ENCODE measurements at regions not wholly inside any gene's neighbourhood (a gene's known extent, or its start where the extent isn't known, plus 50 kb on each side); places are given as distances from the start of the nearest gene placed in this dataset.
"Not testable (repeated sequence)": the region's sequence is repeated elsewhere in the genome, so short reads cannot be mapped to it uniquely, and the experiment has no call there.

DNA sequence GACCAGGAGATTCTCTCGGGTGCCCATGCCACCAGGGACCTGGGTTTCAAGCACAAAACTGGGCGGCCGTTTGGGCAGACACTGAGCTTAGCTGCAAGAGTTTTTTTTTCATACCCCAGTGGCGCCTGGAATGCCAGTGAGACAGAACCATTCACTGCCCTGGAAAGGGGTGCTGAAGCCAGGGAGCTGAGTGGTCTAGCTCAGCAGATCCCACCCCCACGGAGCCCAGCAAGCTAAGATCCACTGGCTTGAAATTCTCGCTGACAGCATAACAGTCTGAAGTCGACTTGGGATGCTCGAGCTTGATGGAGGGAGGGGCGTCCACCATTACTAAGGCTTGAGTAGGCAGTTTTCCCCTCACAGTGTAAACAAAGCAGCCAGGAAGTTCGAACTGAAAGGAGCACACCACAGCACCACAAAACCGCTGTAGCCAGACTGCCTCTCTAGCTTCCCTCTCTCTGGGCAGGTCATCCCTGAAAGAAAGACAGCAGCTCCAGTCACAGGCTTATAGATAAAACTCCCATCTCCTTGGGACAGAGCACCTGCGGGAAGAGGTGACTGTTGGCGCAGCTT, 157.7 kb downstream of the GIPC2 start:
- H4K20me1 ChIP-seq (ENCODE audit: low read length); H3K27me3 ChIP-seq (ENCODE audit: low read length); intact Hi-C loops (cut with micrococcal nuclease); H3F3A ChIP-seq (ENCODE audit: low read length, unreplicated experiment); H3K27ac ChIP-seq (ENCODE audit: low read length); H3K79me2 ChIP-seq (ENCODE audit: low read length); H3K4me2 ChIP-seq (ENCODE audit: low read length); H3K9me2 ChIP-seq (replicated peaks; ENCODE audit: low read length); BruUV-seq (replicated peaks); H3K36me3 ChIP-seq (ENCODE audit: low read depth, low read length); H3K9me3 ChIP-seq (ENCODE audit: low read length); DNase-seq; H3K4me3 ChIP-seq (ENCODE audit: low read length); CTCF ChIA-PET; H3K9ac ChIP-seq (ENCODE audit: low read length); POLR2A ChIA-PET (ENCODE audit: unreplicated experiment); H3K4me1 ChIP-seq (ENCODE audit: insufficient read depth, low read length): not testable (repeated sequence)
- peak overlapping the region; percentile 63 for H2AFZ ChIP-seq (ENCODE audit: low read length)
- ATAC-seq = peak; percentile 67; the same call in 1 of the 2 replicates

- Histone ChIP-seq H3K27ac (ENCODE audit: low read length) (no peak overlapping the region), H3K79me2 (ENCODE audit: low read length) (no peaks in the 10 kb centered on the region), H3K27me3 (ENCODE audit: low read length) (no peaks in the 10 kb centered on the region), H3F3A (ENCODE audit: low read length, unreplicated experiment) (no peaks in the 10 kb centered on the region), H2AFZ (ENCODE audit: low read length) (peak overlapping the region; percentile 7; the same call in 1 of the 2 replicates), H3K9me3 (ENCODE audit: low read length) (peaks cover 11% of the 10 kb centered on the region; the same call in 1 of the 2 replicates), H3K4me2 (ENCODE audit: low read length) (no peak overlapping the region), H4K20me1 (ENCODE audit: low read length) (no peaks in the 10 kb centered on the region), H3K9me2 (replicated peaks; ENCODE audit: low read length) (no peaks in the 10 kb centered on the region), H3K4me3 (ENCODE audit: low read length) (no peak overlapping the region), H3K9ac (ENCODE audit: low read length) (no peak overlapping the region), H3K4me1 (ENCODE audit: insufficient read depth, low read length) (peaks cover 13% of the 10 kb centered on the region), H3K36me3 (ENCODE audit: low read depth, low read length) (no peaks in the 10 kb centered on the region)
- intact Hi-C loops (cut with micrococcal nuclease) = no loop called here
- BruUV-seq (replicated peaks) = no TSS peak
- POLR2A ChIA-PET (ENCODE audit: unreplicated experiment) = no interaction called here
- DNase-seq = peak; percentile 14
- TF ChIP-seq EZH2phosphoT487 (IDR thresholded peaks at IDR 0.05; ENCODE audit: borderline replicate concordance, low read length) (no peak), EZH2 (IDR thresholded peaks at IDR 0.05; ENCODE audit: low read length, unreplicated experiment) (no peak)
- TF ChIP-seq, protein P1, sequence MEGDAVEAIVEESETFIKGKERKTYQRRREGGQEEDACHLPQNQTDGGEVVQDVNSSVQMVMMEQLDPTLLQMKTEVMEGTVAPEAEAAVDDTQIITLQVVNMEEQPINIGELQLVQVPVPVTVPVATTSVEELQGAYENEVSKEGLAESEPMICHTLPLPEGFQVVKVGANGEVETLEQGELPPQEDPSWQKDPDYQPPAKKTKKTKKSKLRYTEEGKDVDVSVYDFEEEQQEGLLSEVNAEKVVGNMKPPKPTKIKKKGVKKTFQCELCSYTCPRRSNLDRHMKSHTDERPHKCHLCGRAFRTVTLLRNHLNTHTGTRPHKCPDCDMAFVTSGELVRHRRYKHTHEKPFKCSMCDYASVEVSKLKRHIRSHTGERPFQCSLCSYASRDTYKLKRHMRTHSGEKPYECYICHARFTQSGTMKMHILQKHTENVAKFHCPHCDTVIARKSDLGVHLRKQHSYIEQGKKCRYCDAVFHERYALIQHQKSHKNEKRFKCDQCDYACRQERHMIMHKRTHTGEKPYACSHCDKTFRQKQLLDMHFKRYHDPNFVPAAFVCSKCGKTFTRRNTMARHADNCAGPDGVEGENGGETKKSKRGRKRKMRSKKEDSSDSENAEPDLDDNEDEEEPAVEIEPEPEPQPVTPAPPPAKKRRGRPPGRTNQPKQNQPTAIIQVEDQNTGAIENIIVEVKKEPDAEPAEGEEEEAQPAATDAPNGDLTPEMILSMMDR (conservative IDR thresholded peaks at IDR 0.05; ENCODE audit: low read depth, low read length) = no peak
- ATAC-seq = peak; percentile 22; the same call in 1 of the 2 replicates
- CTCF ChIA-PET = no interaction called here
These were observed 164.4 kb downstream of the GIPC2 start for GRCh38 chr1:78210175-78210574.

DNA sequence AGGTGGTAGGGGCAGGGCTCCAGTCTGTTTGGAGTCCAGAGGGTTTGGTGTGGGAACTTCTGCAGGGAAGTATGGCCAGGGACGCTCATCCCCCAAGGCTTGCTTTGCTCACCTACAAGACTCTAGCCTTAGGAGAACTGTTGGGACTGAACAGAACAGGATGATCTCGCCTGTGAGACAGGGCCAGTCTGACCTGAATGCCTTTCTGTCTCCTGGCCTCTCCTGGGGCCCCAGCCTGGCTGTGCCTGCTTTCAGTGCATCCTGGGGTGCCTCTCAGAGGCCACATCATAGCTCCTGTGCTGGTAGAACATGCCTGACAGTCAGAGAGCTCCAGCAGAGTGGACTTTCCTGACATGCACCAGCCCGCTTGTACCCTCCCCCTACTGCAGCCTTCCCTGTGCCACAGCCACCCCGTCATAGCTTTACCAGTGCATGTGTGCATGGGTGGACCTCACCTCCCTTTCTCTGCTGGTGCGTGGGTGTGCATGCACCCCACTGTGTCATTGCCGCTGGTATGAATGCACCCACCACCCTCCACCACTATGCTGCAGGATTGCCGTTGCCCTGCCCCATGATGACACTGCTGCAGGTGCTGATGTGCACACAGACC, 165.8 kb downstream of the GIPC2 start:
- TF ChIP-seq, protein P1 (conservative IDR thresholded peaks at IDR 0.05; ENCODE audit: low read depth, low read length) = no peak
- H3K79me2 ChIP-seq (ENCODE audit: low read length) = no peaks in the 10 kb centered on the region
- H3F3A ChIP-seq (ENCODE audit: low read length, unreplicated experiment) = no peaks in the 10 kb centered on the region
- no peak for ATAC-seq
- no peak overlapping the region for H3K4me3 ChIP-seq (ENCODE audit: low read length)
- H3K27me3 ChIP-seq (ENCODE audit: low read length) = no peaks in the 10 kb centered on the region
- H3K9ac ChIP-seq (ENCODE audit: low read length) = no peak overlapping the region
- CTCF ChIA-PET = no interaction called here
- no peaks in the 10 kb centered on the region for H4K20me1 ChIP-seq (ENCODE audit: low read length)
- no peak overlapping the region for H3K27ac ChIP-seq (ENCODE audit: low read length)
- H3K36me3 ChIP-seq (ENCODE audit: low read depth, low read length) = no peaks in the 10 kb centered on the region
- no peak overlapping the region for H3K4me2 ChIP-seq (ENCODE audit: low read length)
- no peak overlapping the region for H2AFZ ChIP-seq (ENCODE audit: low read length)
- no peak for DNase-seq
- no peaks in the 10 kb centered on the region for H3K9me2 ChIP-seq (replicated peaks; ENCODE audit: low read length)
- intact Hi-C loops (cut with micrococcal nuclease) = no loop called here
- no TSS peak for BruUV-seq (replicated peaks)
- POLR2A ChIA-PET (ENCODE audit: unreplicated experiment) = no interaction called here
- peaks cover 15% of the 10 kb centered on the region for H3K4me1 ChIP-seq (ENCODE audit: insufficient read depth, low read length)
- peaks cover 11% of the 10 kb centered on the region; the same call in 1 of the 2 replicates for H3K9me3 ChIP-seq (ENCODE audit: low read length)

All from PC-3 (cell line).